ENCODE measurements at regions not wholly inside any gene's neighbourhood (a gene's known extent, or its start where the extent isn't known, plus 50 kb on each side); places are given as distances from the start of the nearest gene placed in this dataset.
A peak's percentile ranks its signal among the peaks of the same experiment; 100 is the strongest.
"Not testable (repeated sequence)": the region's sequence is repeated elsewhere in the genome, so short reads cannot be mapped to it uniquely, and the experiment has no call there.

DNA sequence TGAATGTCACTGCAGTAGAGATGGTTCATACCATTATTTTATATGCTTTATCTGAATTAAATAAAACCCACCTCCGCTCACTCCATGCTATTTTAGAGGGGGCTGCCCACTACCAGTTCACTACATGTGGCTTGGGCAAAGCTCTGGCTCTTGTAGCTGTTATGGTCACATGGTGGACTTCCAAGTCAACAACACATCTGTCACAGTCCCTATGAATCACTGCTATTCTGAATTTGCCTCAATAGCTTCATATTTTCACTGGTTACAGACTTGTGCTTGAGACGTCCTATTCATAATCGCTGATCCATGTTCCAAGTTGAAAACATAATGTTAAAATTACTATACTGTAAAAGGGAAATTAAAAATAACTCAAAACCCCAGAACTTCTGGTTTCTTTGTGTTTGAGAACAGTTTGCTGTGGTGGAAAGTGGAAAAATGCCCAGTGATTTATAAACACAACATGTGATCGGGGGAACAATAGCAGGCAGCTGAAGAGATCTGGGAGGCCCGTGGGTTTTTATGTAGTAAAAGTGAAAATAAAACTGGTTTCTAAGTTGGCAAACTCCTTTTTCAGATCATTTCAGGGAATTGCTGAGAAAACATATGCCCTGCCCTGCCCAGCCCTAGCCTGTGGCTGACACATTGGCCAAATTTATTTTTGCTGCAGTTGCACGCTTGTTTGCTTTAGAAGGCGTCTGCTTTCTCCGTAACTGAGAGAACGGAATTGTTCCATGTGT, 128.8 kb upstream of the PRR23C start:
- ATAC-seq, result peak in 1 of 2 donors; percentile 43
- Mint-ChIP-seq H3K36me3 (peaks cover 0 to 9% of the 10 kb centered on the region in 2 donors), H3K27ac (no peak overlapping the region), H3K9me3 (peaks cover 11 to 12% of the 10 kb centered on the region in 2 donors)
- DNase-seq (ENCODE audit: low spot score in 2 of 2), result no peak

DNA sequence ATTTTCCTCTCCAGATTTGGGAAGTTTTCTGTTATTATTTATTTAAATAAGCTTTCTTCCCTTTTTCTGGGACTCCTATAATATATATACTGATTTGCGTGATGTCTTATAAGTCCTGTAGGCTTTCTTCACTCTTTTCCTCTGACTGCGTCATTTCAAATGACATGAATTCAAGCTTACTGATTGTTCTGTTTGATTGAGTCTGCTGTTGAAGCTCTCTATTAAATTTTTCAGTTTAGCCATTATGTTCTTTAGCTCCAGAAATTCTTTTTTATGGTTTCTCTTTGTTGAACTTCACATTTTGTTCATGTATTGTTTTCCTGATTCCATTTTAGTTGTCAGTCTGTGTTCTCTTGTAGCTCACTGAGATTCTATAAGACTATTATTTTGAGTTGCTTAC, 135.8 kb upstream of the PRR23C start:
- DNase-seq (ENCODE audit: low spot score in 2 of 2), result no peak
- no peak for ATAC-seq
- Mint-ChIP-seq H3K9me3 (peaks cover 0 to 14% of the 10 kb centered on the region in 2 donors), H3K36me3 (peaks cover 0 to 9% of the 10 kb centered on the region in 2 donors), H3K27ac (no peak overlapping the region)

DNA sequence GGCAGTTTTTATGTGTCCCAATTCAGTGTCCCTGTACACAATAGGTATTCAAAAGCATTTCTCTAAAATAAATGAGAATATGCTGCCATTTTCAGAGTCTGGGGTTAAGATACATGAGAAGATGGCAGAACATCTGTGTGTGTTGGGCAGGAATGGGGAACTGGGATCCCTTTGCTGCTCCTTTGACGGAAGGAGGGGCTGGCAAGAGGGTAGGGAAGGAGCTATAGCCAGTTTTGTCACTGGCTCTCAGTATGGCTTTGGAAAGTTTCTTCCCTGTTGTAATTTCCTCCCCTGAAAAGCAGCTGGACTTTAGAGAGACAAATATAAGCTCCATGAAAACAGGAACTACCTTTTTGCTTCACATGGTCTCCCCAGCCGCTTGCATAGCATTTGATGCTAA, 137.5 kb upstream of the PRR23C start:
- H3K36me3 Mint-ChIP-seq, result peaks cover 0 to 9% of the 10 kb centered on the region in 2 donors
- DNase-seq (ENCODE audit: low spot score in 2 of 2), result no peak
- ATAC-seq, result no peak
- no peak overlapping the region for H3K27ac Mint-ChIP-seq
- peaks cover 0 to 14% of the 10 kb centered on the region in 2 donors for H3K9me3 Mint-ChIP-seq

DNA sequence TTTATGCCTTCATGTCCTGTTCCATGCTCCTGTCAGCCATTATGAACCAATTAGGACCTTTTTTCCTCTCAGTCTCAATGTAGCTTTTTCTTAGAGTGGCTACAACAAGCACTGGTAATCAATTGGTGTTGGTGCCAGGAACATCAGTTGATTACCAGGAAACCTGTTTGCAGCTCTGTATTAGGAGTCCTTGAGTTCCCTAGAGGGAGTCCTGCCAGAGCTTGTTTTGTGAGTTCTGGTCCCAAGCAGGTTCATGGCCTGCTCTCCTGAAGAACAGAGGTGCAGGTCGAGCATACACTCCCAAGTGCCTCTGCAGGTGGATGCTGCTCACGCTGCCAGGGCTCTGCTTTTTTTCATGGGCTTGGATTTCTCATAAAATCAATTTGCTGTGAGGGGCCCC, 137.9 kb upstream of the PRR23C start:
- Mint-ChIP-seq H3K27ac (no peak overlapping the region), H3K36me3 (peaks cover 0 to 9% of the 10 kb centered on the region in 2 donors), H3K9me3 (peaks cover 0 to 14% of the 10 kb centered on the region in 2 donors)
- ATAC-seq (no peak), DNase-seq (ENCODE audit: low spot score in 2 of 2) (no peak)

DNA sequence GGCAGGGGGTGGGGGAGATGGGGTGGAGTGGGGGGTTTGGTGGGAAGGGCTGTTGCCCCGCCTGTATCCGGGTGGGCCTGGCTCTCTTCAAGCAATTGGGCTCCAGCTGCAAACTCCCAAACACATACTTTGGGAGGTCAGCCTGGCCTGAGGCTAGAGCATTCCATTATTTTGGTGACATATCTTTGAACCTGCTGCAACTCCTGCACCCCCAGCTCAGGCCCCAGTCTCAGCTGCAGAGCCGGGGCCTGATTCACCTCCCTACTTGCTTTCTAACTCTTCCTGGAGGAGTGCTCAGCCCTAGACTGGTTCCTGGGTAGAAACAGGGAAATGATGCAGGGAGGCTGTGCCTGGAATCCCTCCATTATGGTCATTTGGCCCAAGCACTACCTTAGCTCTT, 140.8 kb upstream of the PRR23C start:
- DNase-seq (ENCODE audit: low spot score in 2 of 2) (no peak), ATAC-seq (no peak)
- Mint-ChIP-seq H3K36me3 (peaks cover 0 to 8% of the 10 kb centered on the region in 2 donors), H3K9me3 (peaks cover 0 to 9% of the 10 kb centered on the region in 2 donors), H3K27ac (no peak overlapping the region)

DNA sequence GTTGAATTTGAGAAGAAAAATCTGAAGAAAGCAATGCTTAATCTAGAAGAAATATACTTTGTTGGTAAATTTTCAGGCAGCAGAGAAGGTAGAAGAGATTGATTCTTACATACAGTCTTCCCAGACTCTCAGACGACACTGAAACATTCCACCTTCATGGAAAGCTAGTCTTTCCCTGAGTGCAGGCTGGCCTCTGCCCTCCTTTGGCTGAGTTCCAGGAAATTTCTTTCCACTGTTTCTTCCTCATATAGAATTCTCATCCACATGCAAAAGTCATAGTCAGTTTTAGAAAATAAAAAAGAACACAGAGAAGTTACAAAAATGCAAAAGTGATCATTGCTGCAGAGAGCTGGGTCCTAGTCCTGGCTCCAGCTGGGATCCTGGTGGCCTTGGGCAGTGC, 142.5 kb upstream of the PRR23C start:
- Mint-ChIP-seq H3K9me3 (no peaks in the 10 kb centered on the region), H3K27ac (no peak overlapping the region)
- no peak for ATAC-seq

DNA sequence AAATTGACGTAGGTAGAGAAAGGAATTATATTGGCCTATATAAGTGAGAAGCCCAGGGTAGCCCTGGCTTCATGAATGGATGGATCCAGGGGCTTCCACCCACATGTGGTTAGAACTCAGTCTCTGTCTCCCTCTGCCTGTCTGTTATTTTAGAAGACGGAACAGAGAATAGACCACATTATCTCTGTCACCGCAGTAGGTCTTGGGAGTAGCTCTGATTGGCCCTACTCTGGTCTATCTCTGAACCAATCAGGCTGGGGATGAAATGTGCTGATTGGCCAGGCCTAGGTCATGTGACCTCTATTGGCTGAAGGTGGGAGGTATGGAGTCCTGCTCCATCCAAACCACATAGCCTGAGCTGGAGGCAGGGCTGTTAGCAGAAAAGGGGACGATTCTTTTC, 143.0 kb upstream of the PRR23C start:
- Mint-ChIP-seq H3K36me3 (no peaks in the 10 kb centered on the region), H3K27ac (no peak overlapping the region), H3K9me3 (no peaks in the 10 kb centered on the region)
- DNase-seq (ENCODE audit: low spot score in 2 of 2) (no peak), ATAC-seq (no peak)

More for the DNA sequence above, 142.5 kb upstream of the PRR23C start:
- no peaks in the 10 kb centered on the region for H3K36me3 Mint-ChIP-seq
- DNase-seq (ENCODE audit: low spot score in 2 of 2), result no peak

DNA sequence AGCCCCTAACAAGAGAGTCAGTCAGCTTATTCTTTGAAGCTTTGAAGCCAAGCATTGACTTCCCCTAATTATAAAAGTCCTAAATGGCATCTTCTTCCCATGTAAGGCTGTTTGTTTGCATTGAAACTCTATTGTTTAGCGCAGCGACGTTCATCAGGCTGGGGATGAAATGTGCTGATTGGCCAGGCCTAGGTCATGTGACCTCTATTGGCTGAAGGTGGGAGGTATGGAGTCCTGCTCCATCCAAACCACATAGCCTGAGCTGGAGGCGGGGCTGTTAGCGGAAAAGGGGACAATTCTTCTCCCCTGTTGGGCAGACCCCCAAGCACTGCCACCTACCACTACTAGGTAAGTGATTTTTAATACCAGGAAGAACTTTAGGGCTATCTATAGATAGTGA, 145.3 kb upstream of the PRR23C start:
- no peak for DNase-seq (ENCODE audit: low spot score in 2 of 2)
- ATAC-seq, result no peak
- Mint-ChIP-seq H3K27ac (no peak overlapping the region), H3K9me3 (peaks cover under 1 to 2% of the 10 kb centered on the region in 2 donors), H3K36me3 (peaks cover 0 to 1% of the 10 kb centered on the region in 2 donors)

DNA sequence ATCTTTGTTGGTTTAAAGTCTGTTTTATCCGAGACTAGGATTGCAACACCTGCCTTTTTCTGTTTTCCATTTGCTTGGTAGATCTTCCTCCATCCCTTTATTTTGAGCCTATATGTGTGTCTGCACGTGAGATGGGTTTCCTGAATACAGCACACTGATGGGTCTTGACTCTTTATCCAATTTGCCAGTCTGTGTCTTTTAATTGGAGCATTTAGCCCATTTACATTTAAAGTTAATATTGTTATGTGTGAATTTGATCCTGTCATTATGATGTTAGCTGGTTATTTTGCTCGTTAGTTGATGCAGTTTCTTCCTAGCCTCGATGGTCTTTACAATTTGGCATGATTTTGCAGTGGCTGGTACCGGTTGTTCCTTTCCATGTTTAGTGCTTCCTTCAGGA, 149.4 kb upstream of the MRPS22 start:
- H3K36me3 Mint-ChIP-seq, result peaks cover 7 to 23% of the 10 kb centered on the region in 2 donors
- DNase-seq (ENCODE audit: low spot score in 2 of 2); ATAC-seq; H3K27ac Mint-ChIP-seq: not testable (repeated sequence)
- H3K9me3 Mint-ChIP-seq, result peaks cover 11 to 13% of the 10 kb centered on the region in 2 donors

DNA sequence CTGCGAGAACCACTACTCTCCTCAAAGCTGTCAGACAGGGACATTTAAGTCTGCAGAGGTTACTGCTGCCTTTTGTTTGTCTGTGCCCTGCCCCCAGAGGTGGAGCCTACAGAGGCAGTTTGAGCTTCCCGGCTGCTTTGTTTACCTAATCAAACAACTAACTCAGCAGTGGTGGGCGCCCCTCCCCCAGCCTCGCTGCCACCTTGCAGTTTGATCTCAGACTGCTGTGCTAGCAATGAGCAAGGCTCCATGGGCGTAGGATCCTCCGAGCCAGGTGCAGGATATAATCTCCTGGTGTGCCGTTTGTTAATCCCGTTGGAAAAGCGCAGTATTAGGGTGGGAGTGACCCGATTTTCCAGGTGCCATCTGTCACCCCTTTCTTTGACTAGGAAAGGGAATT, 147.7 kb upstream of the MRPS22 start:
- H3K9me3 Mint-ChIP-seq, result peaks cover 11 to 13% of the 10 kb centered on the region in 2 donors
- ATAC-seq; DNase-seq (ENCODE audit: low spot score in 2 of 2); H3K27ac Mint-ChIP-seq: not testable (repeated sequence)
- peaks cover 7 to 23% of the 10 kb centered on the region in 2 donors for H3K36me3 Mint-ChIP-seq

DNA sequence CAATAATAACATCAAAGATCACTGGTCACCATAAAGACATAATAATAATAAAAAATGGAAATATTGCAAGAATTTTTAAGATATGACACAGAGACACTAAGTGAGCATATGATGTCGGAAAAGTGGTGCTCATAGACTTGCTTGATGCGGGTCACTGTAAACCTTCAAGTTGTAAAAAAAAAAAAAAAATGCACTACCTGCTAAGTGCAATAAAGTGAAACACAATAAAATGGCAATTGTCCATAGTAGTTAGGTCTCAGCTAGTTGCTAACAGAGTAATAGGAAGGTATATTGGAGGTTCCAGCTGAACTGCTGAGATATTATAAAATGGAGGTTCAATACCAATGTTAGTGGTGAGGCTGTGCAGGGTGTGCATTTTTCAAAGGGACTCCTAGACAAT, 146.6 kb upstream of the MRPS22 start:
- Mint-ChIP-seq H3K27ac (no peak overlapping the region), H3K9me3 (peaks cover 11 to 13% of the 10 kb centered on the region in 2 donors), H3K36me3 (peaks cover 7 to 23% of the 10 kb centered on the region in 2 donors)
- ATAC-seq (no peak), DNase-seq (ENCODE audit: low spot score in 2 of 2) (no peak)

DNA sequence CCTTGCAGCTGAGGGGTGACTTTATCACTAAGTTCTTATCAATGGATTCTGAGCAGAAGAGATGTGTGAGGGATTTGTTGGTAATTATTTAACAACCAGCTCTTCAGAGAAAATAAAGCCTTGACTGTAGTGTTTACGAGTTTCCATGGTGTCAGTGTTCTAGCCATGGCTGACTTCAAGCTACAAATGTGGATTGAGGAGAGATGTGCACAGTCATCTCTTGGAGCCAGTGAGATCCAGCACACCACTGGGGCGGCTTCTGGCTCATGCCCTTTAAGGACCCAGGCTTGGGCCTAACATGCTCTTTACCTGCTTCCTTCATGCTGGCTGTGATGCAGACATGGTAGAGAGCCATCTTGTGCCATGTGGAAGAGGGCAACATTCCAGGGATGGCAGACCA, 145.6 kb upstream of the MRPS22 start:
- no peak for DNase-seq (ENCODE audit: low spot score in 2 of 2)
- no peak for ATAC-seq
- Mint-ChIP-seq H3K27ac (no peak overlapping the region), H3K9me3 (peaks cover 11 to 13% of the 10 kb centered on the region in 2 donors), H3K36me3 (peaks cover 7 to 23% of the 10 kb centered on the region in 2 donors)

DNA sequence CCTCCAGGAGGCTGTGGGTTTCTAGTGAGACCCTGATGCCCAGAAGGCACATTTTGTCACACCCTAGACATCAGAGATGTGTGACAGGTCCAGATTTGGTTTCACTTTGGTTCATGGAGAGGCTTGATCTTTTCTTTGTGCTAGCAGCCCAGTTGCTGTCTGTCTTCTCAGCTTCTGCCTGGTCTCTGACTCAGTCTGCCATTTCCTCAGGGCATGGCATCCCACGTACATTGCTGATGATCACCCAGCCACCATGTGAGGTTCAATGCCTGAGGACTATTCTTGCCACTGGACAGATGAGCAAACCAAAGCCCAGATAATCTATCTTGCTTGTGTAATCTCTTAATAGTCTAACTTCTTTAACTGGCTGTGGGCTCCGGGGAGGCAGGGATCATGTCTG, 144.9 kb upstream of the MRPS22 start:
- peaks cover 7 to 23% of the 10 kb centered on the region in 2 donors for H3K36me3 Mint-ChIP-seq
- no peak for DNase-seq (ENCODE audit: low spot score in 2 of 2)
- H3K9me3 Mint-ChIP-seq, result peaks cover 11 to 13% of the 10 kb centered on the region in 2 donors
- no peak overlapping the region for H3K27ac Mint-ChIP-seq
- no peak for ATAC-seq

DNA sequence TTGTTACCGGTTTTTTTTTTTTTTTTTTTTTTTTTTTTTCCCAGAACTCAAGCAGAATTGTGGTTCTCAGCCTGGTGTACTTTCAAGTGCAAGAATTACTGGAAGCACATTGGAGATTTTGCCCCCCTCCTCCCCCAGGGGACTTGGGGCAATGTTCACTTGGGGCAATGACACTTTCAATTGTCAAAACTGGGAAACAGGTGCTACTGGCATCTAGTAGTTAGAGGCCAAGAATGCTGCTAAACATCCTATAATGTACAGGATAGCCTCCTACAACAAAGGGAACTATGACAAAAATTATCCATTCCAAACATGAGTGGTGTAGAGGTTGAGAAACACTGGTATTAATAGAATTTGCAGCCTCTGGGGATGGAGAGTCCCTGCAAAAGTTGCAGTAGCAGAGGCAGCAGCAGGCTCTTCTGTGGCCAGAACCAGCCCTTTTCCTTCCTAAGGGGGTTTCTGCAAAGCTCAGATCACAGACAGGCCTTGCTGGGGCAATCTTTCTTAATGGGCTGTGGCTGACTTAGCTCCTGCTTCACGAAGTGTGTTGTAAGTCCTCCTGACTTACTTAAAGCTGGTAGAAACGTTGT, 144.3 kb upstream of the MRPS22 start:
- peaks cover 11 to 13% of the 10 kb centered on the region in 2 donors for H3K9me3 Mint-ChIP-seq
- peaks cover 7 to 23% of the 10 kb centered on the region in 2 donors for H3K36me3 Mint-ChIP-seq
- no peak for DNase-seq (ENCODE audit: low spot score in 2 of 2)
- ATAC-seq, result no peak
- no peak overlapping the region for H3K27ac Mint-ChIP-seq

DNA sequence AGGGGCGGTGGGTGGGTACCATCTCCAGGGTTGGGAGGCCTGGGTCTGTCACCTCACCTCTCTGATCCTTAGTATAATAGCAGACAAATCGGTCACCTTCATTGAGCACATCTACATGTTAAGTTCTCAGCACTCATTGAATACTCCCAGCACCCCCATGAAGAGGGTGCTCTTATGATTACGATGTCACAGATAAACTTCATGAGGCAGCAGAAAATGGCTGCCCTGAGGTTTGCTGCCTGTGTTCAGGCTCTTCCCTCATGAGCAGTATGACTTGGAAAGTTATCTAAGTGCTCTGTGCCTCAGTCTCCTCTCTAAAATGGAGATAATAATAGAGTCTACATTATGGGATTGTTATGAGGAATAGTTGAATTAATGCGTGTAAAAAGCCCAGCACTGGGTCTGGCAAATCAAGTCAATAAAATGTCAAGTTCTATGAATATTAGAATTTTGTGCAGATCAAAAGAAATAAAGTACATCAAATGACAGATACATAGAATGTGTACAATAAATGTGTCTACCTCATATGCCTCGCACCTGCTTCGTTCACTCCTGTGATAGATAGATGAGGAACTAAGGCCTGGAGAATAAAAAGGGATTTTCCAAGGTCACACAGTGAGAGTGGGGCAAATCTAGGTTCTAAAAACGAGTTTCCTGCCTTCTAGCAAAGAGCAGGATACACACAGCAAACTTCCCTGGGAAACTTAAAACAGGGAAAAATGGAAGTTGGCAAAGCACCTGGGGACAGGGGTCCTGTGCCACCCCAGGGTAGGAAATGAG, 142.2 kb upstream of the MRPS22 start:
- DNase-seq (ENCODE audit: low spot score in 2 of 2), result no peak
- Mint-ChIP-seq H3K36me3 (peaks cover 4% of the 10 kb centered on the region in 2 donors), H3K9me3 (peaks cover 4% of the 10 kb centered on the region in 2 donors), H3K27ac (no peak overlapping the region)
- no peak for ATAC-seq

DNA sequence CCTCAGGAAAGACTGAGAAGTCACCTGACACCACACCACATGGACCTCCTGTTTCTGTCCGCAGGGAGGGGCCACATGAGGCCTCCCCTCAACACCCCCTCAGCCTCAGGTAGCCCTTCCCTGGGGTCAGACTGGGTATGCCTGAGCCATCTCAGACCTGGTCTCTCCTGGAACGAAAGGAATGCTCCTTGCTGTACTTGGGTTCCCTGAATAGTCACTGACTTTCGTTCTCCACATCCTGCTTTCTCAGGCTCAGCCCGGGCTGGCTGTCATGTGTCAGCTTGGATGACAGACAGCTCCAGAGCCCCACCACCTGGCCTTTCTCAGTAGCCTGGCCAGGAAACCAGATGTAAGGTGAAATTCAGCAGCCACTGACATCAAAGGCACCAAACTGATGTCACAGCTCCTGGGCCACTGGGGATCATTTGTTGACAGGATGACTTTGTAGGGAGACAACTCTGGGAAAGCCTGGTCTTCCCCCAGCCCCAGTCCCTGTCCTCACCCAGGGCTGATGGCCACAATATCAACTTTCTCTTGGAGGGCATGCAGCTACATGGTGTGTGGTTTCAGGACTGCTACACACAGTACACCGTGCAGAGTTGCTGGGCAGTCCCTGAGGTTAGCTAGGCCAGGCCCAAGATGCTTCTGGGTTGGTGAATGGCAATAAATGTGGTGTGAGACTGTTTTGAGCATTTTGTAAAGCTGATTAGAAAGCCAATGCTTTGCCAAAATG, 141.4 kb upstream of the MRPS22 start:
- peak; percentile 16 to 47 for ATAC-seq
- DNase-seq (ENCODE audit: low spot score in 2 of 2), result no peak
- H3K9me3 Mint-ChIP-seq, result no peaks in the 10 kb centered on the region
- H3K36me3 Mint-ChIP-seq, result no peaks in the 10 kb centered on the region
- H3K27ac Mint-ChIP-seq, result no peak overlapping the region

DNA sequence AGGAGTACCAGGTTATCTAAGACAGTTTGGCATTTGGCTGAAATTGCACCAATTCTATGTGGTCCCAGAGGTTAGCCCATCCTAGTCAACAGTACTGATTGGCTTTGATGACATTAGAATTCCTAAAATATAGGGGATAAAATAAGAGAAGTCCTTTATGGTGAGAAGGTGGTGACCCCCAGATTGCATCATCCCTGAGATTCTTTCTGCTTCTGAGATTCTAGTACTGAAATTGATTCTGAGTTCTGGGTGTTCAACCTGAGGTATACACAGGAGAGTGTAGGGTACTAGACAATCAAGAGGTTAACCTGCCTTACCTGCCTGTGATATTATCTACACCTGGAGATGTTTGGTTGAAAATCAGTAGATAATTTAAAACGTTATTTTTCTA, 140.9 kb upstream of the MRPS22 start:
- DNase-seq (ENCODE audit: low spot score in 2 of 2) (no peak), ATAC-seq (no peak)
- no peak overlapping the region for H3K27ac Mint-ChIP-seq
- no peaks in the 10 kb centered on the region for H3K36me3 Mint-ChIP-seq
- H3K9me3 Mint-ChIP-seq, result no peaks in the 10 kb centered on the region
